ENCODE measurements at regions not wholly inside any gene's neighbourhood (a gene's known extent, or its start where the extent isn't known, plus 50 kb on each side); places are given as distances from the start of the nearest gene placed in this dataset.

- Histone ChIP-seq H3K4me3 (no peak overlapping the region), H3K4me1 (replicated peaks in 1 of 2) (no peaks in the 10 kb centered on the region), H3K36me3 (replicated peaks in 1 of 2) (no peaks in the 10 kb centered on the region), H3K9me3 (replicated peaks in 1 of 3) (no peaks in the 10 kb centered on the region), H3K27me3 (no peaks in the 10 kb centered on the region), H3K27ac (no peak overlapping the region)
- 71 to 94% (median 85%) methylated on average over 2 of the region's 2 CpGs for WGBS, 4 donors
- TF ChIP-seq CTCF (IDR thresholded peaks at IDR 0.05) = no peak
- no peak for TF ChIP-seq POLR2A (IDR thresholded peaks at IDR 0.05)
- intact Hi-C loops (cut with DNase I) = no loop called here
- no peak for DNase-seq
Observed at GRCh38 chr16:80029381-80029630, 428.8 kb upstream of the MAF start.

GRCh38 chr16:80028581-80029380 is 428.2 kb upstream of the MAF start:
- H3K4me1 ChIP-seq (replicated peaks in 1 of 2) = no peaks in the 10 kb centered on the region
- DNase-seq = no peak
- WGBS, 4 donors = 84 to 94% (median 90%) methylated on average over 5 of the region's 5 CpGs
- no peaks in the 10 kb centered on the region for H3K36me3 ChIP-seq (replicated peaks in 1 of 2)
- TF ChIP-seq CTCF (IDR thresholded peaks at IDR 0.05) = no peak
- no peak for TF ChIP-seq POLR2A (IDR thresholded peaks at IDR 0.05)
- H3K9me3 ChIP-seq (replicated peaks in 1 of 3) = no peaks in the 10 kb centered on the region
- H3K4me3 ChIP-seq = no peak overlapping the region
- no peak overlapping the region for H3K27ac ChIP-seq
- intact Hi-C loops (cut with DNase I) = no loop called here
- no peaks in the 10 kb centered on the region for H3K27me3 ChIP-seq

- no peak for TF ChIP-seq CTCF (IDR thresholded peaks at IDR 0.05)
- no peak for TF ChIP-seq POLR2A (IDR thresholded peaks at IDR 0.05)
- intact Hi-C loops (cut with DNase I) = no loop called here
- Histone ChIP-seq H3K4me3 (no peak overlapping the region), H3K27me3 (no peaks in the 10 kb centered on the region), H3K4me1 (replicated peaks in 1 of 2) (no peaks in the 10 kb centered on the region), H3K36me3 (replicated peaks in 1 of 2) (no peaks in the 10 kb centered on the region), H3K9me3 (replicated peaks in 1 of 3) (no peaks in the 10 kb centered on the region), H3K27ac (peak overlapping the region in 1 of 5 donors; percentile 5)
- WGBS, 4 donors = 40 to 50% (median 44%) methylated on average over 11 to 20 of the region's 20 CpGs
- DNase-seq = peak; percentile 69 to 92 (median 86)
Observed at GRCh38 chr16:80027007-80027965, 426.7 kb upstream of the MAF start.

DNA sequence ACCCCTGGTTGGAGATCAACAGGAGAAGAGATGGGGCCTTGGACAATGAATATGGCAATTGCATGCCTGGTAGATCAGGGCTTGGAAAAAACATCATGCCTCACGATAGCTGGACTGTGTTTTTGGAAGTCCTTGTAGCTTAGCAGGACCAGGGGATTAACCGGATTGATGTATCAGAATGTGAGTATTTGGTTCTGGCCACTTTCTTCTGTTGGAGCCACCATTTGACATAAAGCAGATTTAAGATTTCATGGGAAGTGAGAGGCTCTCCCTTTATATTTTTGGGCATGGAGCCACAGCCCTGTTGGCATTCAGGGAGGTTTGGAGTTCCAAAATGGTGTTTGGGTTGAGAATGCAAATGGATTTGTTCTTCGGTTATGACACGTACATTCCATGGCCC is 424.7 kb upstream of the MAF start:
- Histone ChIP-seq H3K4me3 (no peak overlapping the region), H3K9me3 (replicated peaks in 1 of 3) (no peaks in the 10 kb centered on the region), H3K4me1 (replicated peaks in 1 of 2) (no peaks in the 10 kb centered on the region), H3K27ac (no peak overlapping the region), H3K36me3 (replicated peaks in 1 of 2) (no peaks in the 10 kb centered on the region), H3K27me3 (no peaks in the 10 kb centered on the region)
- intact Hi-C loops (cut with DNase I) = no loop called here
- 84 to 92% (median 88%) methylated on average over 4 of the region's 4 CpGs for WGBS, 4 donors
- TF ChIP-seq CTCF (IDR thresholded peaks at IDR 0.05) (no peak), POLR2A (IDR thresholded peaks at IDR 0.05) (no peak)
- DNase-seq = no peak
